C4-2B (cell line): ENCODE measurements at regions not wholly inside any gene's neighbourhood (a gene's known extent, or its start where the extent isn't known, plus 50 kb on each side); places are given as distances from the start of the nearest gene placed in this dataset.

Source experiments
- H3K27ac ChIP-seq: fragments of 450-650 bp; 2 replicates; pipeline ENCODE4 v1.5.1; 2017
- CTCF ChIP-seq: fragments of 450-650 bp; conservative IDR thresholded peaks from 2 replicates; pipeline ENCODE4 v1.5.1; 2017; ENCODE audit warnings: mild to moderate bottlenecking
- ZFX ChIP-seq: fragments of 450-650 bp; IDR thresholded peaks from 2 replicates; pipeline ENCODE4 v1.6.1; 2017

DNA sequence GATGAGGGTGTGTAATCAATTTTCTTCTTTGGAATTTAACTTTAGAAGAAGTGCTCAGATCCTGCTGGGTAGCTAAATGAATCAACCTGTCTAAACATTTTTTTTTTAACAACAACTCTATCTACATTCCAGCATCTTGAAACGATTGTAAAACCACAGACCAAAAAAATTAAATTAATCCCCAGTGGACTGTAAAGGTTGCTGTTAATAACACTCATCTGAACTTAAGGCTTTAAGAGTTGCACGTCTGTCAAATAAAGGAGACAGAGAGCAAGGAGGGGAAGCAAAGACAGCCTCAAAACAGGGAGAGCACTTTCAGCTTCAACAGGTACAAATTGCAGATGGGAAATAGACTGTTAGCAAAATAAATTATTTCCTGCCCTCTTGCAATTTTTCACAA, 548.5 kb downstream of the DTWD2 start:
- H3K27ac ChIP-seq, result no peak overlapping the region
- TF ChIP-seq ZFX (no peak), CTCF (no peak)

GRCh38 chr5:118435131-118435530, 553.2 kb downstream of the DTWD2 start:
- TF ChIP-seq ZFX (no peak), CTCF (no peak)
- H3K27ac ChIP-seq, result no peak overlapping the region

DNA sequence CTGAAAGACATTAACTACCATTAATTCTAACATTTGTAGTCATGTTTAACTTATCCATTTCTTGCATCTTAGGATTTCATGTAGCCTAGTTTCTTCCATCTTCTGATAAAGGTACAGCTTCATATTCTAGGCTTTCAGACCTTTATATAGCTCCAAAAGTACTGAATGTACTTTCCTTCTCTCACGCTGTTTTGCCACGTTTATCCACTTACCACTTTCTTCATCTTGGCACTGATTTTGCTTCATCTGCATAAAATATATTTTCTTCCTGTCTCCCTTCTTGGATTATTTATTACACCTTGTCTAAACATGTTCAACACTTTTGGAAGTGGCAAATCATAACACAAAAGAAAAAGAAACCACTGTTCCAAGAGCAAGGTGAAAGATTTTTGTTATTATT, 553.8 kb downstream of the DTWD2 start:
- H3K27ac ChIP-seq, result no peak overlapping the region
- no peak for TF ChIP-seq CTCF
- no peak for TF ChIP-seq ZFX

DNA sequence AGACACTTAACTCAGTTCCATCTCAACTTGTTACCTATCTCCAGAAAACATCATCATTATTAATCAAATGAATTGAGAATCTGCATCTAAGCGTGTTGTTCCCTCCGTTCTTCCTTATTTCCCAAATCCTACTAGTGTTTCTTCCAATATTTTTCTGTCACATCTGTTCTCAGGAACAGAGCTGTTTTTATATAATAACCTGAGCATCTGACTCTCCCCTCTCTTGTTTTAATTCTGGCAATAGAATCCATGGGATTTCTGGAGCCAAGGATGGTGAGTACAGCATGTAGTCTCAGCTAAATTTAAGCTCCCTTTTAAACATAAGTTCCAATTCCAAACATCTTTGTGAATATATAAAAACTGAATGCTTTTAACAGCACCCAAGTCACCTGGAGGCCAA, 558.3 kb downstream of the DTWD2 start:
- no peak overlapping the region for H3K27ac ChIP-seq
- TF ChIP-seq CTCF (no peak), ZFX (no peak)

DNA sequence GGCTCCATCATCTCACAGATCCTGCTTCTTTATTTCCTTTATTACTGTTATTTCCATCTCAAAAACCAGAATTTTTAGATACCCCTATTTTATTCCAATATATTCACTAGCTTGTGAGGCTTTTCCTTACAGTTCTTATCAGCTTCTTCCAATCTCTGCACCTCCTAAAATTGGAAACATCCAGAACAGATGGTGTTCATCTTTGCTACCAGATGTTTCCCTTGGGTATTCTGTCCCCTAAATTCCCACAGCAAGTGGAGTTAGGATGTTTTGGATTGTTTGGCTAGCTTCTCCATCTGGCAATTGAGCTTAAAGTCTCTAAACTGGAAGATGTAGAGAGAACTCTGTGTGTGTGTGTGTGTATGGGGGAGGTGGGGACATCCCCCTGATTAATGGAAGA, 580.4 kb downstream of the DTWD2 start:
- H3K27ac ChIP-seq, result no peak overlapping the region
- TF ChIP-seq ZFX (no peak), CTCF (no peak)

- no peak overlapping the region for H3K27ac ChIP-seq
These were observed 582.7 kb downstream of the DTWD2 start for GRCh38 chr5:118405650-118406061.

DNA sequence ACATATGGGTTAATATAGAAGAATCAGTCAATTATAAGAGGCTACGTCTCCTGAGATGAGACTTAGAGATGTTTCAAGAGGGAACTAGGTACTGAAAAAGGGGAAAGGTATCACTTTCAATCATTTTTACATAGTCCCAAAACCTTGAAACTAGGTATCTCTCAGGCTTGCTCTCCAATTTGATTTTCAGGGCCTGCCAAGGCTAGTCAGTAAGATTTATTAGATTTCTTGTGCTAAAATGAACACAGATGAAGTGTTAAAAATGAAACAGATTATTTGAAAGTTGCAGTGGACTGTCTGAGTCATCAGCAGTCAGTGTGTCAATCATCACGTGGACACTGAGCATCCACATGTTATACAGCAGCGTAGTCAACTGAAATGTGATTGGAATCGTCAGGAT, 591.1 kb downstream of the DTWD2 start:
- no peak overlapping the region for H3K27ac ChIP-seq
- TF ChIP-seq CTCF, result no peak
- TF ChIP-seq ZFX, result no peak

More at GRCh38 chr5:118405650-118406061, 582.7 kb downstream of the DTWD2 start:
- TF ChIP-seq CTCF (no peak), ZFX (no peak)
